ENCODE measurements at regions not wholly inside any gene's neighbourhood (a gene's known extent, or its start where the extent isn't known, plus 50 kb on each side); places are given as distances from the start of the nearest gene placed in this dataset.
A peak's percentile ranks its signal among the peaks of the same experiment; 100 is the strongest.
"Not testable (repeated sequence)": the region's sequence is repeated elsewhere in the genome, so short reads cannot be mapped to it uniquely, and the experiment has no call there.

- no peak for DNase-seq
Measured at GRCh38 chr6:25192590-25193459, 86.3 kb upstream of the CARMIL1 start.

DNA sequence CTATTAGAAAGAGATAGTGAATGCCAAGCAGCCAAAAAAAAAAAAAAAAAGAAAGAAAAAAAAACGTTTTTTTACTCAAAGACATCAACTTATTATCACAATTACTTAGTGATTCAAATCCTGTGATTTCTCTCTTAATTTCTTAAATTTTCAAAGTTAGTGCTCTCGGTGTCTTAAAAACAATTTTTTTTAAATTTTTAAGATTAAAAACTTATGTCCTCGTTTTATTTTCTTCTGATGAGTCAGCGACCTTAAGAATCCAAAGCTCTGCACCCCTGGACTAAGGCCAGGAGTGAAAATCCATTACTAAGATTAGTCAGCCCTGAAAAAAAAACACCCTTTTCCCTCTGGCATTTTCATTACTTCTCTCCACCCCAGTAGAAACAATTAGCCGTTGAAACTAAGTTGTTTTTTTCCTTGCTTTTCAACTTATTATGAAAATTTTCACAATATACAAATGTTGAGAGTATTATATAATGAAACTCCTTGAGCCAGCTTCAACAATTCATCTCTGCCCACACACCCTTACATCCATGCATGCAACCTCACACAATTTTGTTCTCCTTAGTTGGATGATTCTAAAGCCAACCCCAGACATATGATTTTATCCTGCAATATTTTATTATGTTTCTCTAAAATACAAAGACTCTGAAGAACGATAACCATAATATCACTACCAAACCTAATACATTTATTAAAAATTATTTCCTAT is 85.6 kb upstream of the CARMIL1 start:
- DNase-seq: no peak

- no peak for DNase-seq
Measured at GRCh38 chr6:25194172-25194678, 84.9 kb upstream of the CARMIL1 start.

GRCh38 chr6:25196464-25196863 is 82.7 kb upstream of the CARMIL1 start:
- no peak for DNase-seq

GRCh38 chr6:25197111-25197510 is 82.1 kb upstream of the CARMIL1 start:
- no peak for DNase-seq

- DNase-seq: no peak
Measured at GRCh38 chr6:25199544-25199943, 79.6 kb upstream of the CARMIL1 start.

DNA sequence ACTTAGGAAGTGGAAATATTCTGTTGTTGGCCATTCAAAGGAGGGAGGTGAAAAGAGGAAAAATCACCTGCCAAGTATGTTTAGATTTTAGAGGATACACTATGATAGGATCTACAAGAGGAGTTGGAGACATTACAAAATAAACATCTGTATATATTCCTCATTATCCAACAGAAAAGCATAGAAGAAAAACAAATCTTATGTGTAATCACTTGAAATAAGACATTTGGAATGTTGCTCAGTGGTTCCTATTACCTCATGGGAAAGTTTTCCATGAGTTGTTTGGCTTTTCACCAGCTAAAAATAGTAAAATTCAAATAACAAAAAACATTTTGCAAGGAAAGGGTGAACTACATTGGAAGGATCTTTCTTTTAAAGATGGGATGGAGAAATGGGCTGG is 76.7 kb upstream of the CARMIL1 start:
- no peak for DNase-seq

GRCh38 chr6:25205629-25206028 is 73.5 kb upstream of the CARMIL1 start:
- no peak for DNase-seq

DNA sequence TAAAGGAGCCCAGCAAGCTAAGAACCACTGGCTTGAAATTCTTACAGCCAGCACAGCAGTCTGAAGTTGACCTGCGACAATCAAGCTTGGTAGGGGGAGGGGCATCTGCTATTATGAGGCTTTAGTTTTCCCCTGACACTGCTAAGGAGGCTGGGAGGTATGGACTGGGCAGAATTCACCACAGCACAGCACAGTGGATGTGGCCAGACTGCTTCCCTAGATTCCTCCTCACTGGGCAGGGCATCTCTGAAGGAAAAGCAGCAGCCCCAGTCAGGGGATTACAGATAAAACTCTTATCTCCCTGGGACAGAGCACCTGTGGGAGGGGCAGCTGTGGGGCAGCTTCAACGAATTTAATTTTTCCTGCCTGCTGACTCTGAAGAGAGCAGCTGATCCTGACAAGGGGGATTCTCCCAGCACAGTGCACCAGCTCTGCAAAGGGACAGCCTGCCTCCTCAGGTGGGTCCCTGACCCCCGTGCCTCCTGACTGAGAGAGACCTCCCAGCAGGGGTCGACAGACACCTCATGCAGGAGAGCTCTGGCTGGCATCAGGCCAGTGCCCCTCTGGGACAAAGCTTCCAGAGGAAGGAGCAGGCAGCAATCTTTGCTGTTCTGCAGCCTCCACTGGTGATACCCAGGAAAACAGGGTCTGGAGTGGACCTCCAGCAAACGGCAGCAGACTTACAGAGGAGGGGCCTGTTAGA is 71.6 kb upstream of the CARMIL1 start:
- DNase-seq: not testable (repeated sequence)

- no peak for DNase-seq
Measured at GRCh38 chr6:25215881-25216280, 63.3 kb upstream of the CARMIL1 start.

DNA sequence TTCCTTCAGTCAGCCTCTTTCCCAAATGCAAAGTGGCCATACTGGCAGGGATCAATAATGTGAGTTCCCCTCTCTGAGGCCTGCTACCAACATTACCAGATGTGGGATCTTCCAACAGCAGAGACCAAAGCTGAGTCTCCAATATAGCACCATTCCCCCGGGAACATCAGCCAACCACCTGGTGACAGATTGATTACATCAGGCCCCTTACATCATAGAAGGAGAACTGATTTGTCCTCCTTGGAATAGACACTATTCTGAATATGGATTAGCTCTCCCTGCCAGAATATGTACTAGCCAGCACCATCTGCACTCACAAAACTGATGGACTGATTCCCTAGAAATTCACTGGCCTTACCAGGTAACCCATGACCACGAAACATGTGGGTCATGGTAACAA is 61.9 kb upstream of the CARMIL1 start:
- DNase-seq: no peak

DNA sequence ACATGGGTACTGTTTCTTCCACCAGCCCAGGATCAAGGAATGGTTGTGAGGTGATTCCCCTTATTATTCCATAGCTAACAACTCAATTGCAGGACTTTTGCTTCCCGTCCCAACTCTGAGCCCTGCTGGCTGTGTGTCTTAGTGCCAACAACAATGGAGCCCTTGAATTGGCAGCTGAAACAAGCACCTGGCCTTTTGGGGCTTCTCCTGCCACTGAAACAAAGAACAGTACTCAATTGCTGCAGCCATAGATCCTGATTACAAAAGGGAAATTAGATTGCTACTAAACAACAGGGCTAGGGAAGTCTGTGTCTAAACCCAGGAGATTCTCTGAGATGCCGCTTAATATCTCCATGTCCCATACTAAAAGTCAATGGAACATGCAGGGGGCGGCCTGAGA is 61.3 kb upstream of the CARMIL1 start:
- DNase-seq: no peak

- DNase-seq: no peak
Measured at GRCh38 chr6:25218346-25218745, 60.8 kb upstream of the CARMIL1 start.

DNA sequence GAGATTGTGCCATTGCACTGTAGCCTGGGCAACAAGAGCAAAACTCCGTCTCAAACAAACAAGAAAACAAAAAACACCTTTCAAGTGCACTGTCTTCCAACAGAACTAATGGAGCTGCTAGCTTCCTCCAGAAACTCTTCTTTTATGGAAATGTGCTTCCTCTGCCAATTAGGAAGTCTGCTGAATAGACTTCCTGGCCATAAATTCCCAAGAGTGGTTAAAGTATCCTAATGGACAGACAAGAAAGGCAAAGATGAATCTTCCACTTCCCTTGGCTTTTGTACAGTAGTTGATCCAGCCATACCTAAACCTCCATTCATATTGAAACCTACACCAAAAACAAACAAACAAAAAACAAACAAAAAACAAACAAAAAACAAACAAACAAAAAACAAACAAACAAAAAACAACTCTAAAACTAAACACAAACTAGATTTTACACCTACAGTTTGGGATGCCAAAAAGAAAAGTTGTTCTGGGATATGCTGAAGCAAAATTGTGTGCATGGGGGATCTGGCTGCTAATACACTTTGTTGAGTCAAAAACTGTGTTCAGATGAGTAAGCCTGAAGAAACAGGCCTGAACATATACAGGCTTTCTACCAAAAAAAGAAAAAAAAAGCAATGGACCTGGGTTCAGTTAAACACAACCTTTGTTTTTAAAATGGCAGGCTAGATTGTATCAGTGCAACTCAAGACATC is 59.8 kb upstream of the CARMIL1 start:
- no peak for DNase-seq

- DNase-seq: no peak
Measured at GRCh38 chr6:25219917-25220278, 59.3 kb upstream of the CARMIL1 start.

GRCh38 chr6:25220857-25221256 is 58.3 kb upstream of the CARMIL1 start:
- no peak for DNase-seq

- DNase-seq: no peak
Measured at GRCh38 chr6:25222006-25222678, 57.0 kb upstream of the CARMIL1 start.

DNA sequence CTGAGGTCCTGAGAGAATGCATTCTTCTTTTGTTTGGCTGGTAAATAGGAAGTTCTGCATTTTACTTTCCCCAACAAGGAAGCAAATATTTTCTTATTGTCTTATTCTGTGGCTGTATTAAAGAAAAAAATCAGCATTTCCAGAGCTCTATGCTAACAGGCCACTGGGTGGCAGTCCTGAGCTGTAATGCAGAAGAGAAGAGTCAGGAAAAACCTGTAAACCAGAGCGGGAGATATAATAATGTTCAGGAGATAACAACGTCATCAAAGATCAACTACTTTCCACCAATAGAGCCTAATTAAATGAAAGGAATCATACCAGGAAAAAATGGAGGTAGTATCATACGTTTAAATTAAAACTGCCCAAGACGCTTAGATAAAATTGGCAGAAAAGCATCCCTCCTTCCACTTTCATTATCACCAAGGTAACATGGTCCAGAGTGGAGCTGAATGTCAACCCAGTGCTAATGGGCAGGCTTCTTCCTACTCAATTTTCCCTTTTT is 55.6 kb upstream of the CARMIL1 start:
- peak; percentile 27 for DNase-seq

DNA sequence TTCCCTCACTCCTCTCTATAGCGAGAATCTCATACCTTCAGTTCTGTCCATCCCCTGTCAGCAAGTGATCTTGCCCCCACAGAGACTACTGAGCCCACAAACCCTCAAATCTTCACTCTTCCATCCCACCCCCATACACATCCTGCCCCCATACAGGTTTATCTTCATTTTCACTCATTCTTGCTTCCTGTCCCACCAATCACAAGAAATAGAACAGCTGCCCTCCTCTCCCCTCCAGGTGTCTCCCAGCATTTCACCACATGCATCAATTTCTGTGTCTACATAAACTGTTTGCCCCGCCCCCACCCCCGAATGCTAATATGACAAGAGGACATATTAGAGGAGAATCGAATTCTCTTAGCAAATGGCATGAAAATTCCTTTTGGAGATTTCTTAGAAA is 54.9 kb upstream of the CARMIL1 start:
- DNase-seq: no peak

DNA sequence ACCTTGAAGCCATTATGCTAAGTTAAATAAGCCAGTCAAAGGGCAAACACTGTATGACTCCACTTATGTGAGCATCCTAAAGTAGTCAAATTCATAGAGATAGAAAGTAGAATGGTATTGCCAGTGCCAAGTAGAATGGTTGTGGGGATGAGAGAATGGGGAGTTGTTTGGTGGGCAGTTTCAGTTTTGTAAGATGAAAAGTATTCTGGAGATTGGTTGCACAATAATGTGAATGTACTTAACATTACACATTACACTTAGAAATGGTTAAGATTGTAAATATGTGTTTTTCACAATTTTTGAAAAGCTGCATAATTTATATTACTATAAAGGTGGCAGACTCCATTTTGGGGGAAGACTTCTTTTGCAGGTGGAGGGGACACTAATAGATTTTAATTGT is 51.3 kb upstream of the CARMIL1 start:
- no peak for DNase-seq

All from activated effector memory CD4-positive, alpha-beta T cell treated with Interleukin-2 at 50 U/mL for 16 hours (primary cell).